Cardiac muscle cell (in vitro differentiated cells and primary cell): ENCODE measurements at regions not wholly inside any gene's neighbourhood (a gene's known extent, or its start where the extent isn't known, plus 50 kb on each side); places are given as distances from the start of the nearest gene placed in this dataset.

Experiments
- DNase-seq, 2 donors: peaks; one replicate each; pipeline versions ENCODE4 v3.0.0 to v3.0.0-alpha.2; 2010 to 2017; ENCODE audit warnings: low read depth in 1 of 2, low spot score in 1 of 2
- H3K27ac ChIP-seq: fragments of 200-600 bp; sonication (generic); 2 replicates; pipeline ENCODE4 v1.5.1; 2016
- H3K27me3 ChIP-seq: fragments of 200-600 bp; sonication (generic); 2 replicates; pipeline ENCODE4 v1.6.0; 2016; ENCODE audit warnings: control low read depth
- H3K36me3 ChIP-seq: fragments of 200-600 bp; sonication (generic); 2 replicates; pipeline ENCODE4 v1.5.1; 2016; ENCODE audit warnings: control low read depth
- H3K4me1 ChIP-seq: fragments of 200-600 bp; sonication (generic); 2 replicates; pipeline ENCODE4 v1.8.1; 2017; ENCODE audit warnings: low read depth, mild to moderate bottlenecking, mixed run types
- H3K4me3 ChIP-seq: fragments of 200-600 bp; sonication (generic); 2 replicates; pipeline ENCODE4 v1.5.1; 2016; ENCODE audit warnings: mild to moderate bottlenecking
- H3K9me3 ChIP-seq: fragments of 200-600 bp; sonication (generic); 2 replicates; pipeline ENCODE4 v1.5.1; 2017; ENCODE audit warnings: low read depth, mild to moderate bottlenecking, control low read depth
- TF ChIP-seq, protein P1 (sequence below): IDR thresholded peaks from 2 replicates; pipeline ENCODE4 v1.5.1; 2012; ENCODE audit warnings: low read depth, mild to moderate bottlenecking, low read length

DNA sequence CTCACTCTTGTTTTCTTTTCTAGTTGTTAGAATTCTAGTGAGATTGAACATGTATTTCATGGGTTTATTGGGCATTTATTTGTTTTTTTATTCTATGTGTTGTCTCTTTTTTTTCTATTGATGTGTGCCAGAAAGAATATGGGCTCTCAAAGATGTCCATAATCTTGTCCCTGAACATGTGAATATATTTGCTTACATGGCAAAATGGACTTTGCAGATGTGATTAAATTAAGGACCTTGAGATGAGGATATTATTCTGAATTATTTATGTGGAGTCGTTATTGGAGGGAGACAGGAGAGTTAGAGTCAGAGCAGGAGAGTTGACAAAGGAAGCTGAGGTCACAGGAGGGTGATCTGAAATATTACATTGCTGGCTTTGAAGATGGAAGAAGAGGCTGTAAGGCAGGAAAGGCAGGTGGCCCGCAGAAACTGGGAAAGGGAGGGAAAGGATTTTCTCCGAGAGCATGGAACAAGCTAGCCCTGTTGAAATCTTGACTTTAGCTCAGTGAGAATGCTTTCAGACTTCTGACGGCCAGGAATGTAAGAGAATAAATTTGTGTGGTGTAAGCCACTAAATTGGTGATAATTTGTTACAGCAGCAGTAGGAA lies 82.8 kb downstream of the NABP1 start:
- H3K4me3 ChIP-seq = no peak overlapping the region
- TF ChIP-seq, protein P1, sequence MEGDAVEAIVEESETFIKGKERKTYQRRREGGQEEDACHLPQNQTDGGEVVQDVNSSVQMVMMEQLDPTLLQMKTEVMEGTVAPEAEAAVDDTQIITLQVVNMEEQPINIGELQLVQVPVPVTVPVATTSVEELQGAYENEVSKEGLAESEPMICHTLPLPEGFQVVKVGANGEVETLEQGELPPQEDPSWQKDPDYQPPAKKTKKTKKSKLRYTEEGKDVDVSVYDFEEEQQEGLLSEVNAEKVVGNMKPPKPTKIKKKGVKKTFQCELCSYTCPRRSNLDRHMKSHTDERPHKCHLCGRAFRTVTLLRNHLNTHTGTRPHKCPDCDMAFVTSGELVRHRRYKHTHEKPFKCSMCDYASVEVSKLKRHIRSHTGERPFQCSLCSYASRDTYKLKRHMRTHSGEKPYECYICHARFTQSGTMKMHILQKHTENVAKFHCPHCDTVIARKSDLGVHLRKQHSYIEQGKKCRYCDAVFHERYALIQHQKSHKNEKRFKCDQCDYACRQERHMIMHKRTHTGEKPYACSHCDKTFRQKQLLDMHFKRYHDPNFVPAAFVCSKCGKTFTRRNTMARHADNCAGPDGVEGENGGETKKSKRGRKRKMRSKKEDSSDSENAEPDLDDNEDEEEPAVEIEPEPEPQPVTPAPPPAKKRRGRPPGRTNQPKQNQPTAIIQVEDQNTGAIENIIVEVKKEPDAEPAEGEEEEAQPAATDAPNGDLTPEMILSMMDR = no peak
- no peaks in the 10 kb centered on the region for H3K9me3 ChIP-seq
- H3K36me3 ChIP-seq = no peaks in the 10 kb centered on the region
- no peaks in the 10 kb centered on the region for H3K4me1 ChIP-seq
- DNase-seq = no peak
- peaks cover 5% of the 10 kb centered on the region for H3K27me3 ChIP-seq
- no peak overlapping the region for H3K27ac ChIP-seq

DNA sequence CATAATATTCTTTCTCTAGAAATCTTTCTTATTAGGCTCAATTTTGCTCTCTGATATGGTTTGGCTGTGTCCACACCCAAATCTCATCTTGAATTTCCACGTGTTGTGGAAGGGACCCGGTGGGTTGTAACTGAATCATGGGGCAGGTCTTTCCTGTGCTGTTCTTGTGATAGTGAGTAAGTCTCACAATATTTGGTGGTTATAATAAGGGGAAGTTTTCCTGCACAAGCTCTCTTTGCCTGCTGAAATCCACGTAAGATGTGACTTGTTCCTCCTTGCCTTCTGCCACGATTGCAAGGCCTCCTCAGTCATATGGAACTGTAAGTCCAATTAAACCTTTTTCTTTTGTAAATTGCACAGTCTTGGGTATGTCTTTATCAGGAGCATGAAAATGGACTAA lies 73.8 kb downstream of the CAVIN2 start:
- TF ChIP-seq, protein P1 = no peak
- no peak for DNase-seq

DNA sequence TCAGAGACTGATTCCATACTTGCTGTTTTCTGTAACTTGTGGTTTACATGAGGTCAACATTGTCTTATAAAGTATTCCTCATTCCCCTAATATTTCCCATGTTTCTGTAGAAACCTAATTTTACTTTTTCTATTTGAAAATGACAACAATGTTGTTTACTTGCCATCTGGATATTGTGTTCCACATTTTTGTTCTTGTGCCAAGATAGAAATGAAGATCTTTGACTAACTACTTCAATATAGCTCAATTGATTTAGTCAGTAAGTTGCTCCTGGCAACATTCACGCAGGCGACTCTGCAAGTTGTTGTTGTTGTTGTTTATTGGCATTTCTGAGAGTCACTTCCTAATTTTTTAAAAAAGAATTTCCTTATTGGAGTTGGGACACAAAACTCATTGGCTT lies 69.5 kb downstream of the CAVIN2 start:
- TF ChIP-seq, protein P1 = no peak

More for the DNA sequence above, 73.8 kb downstream of the CAVIN2 start:
- no peaks in the 10 kb centered on the region for H3K4me1 ChIP-seq
- no peaks in the 10 kb centered on the region for H3K9me3 ChIP-seq
- H3K36me3 ChIP-seq = no peaks in the 10 kb centered on the region
- no peaks in the 10 kb centered on the region for H3K27me3 ChIP-seq
- no peak overlapping the region for H3K27ac ChIP-seq
- no peak overlapping the region for H3K4me3 ChIP-seq

DNA sequence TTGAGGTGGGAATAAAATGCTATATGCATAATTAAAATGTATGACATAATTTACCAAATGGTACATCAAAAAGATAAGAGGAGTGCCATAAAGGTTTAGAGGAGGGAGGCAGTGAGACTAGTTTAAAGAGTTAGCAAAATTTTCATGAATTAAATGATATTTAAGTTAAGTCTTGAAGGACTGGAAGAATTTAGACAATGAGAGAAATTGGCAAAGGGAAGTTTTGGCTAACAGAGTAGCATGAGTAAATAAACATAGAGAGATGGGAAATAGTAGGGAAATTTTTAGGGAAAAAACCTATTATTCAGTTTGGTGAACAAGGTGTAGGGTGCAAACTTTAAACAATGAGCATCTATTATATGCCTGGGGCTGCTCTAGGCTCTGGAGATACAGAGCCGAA lies 68.8 kb downstream of the CAVIN2 start:
- TF ChIP-seq, protein P1 = no peak
- Histone ChIP-seq H3K27me3 (no peaks in the 10 kb centered on the region), H3K36me3 (no peaks in the 10 kb centered on the region), H3K9me3 (no peaks in the 10 kb centered on the region), H3K27ac (no peak overlapping the region), H3K4me3 (no peak overlapping the region), H3K4me1 (no peaks in the 10 kb centered on the region)
- no peak for DNase-seq

More for the DNA sequence above, 69.5 kb downstream of the CAVIN2 start:
- H3K4me3 ChIP-seq = no peak overlapping the region
- H3K9me3 ChIP-seq = no peaks in the 10 kb centered on the region
- no peaks in the 10 kb centered on the region for H3K27me3 ChIP-seq
- H3K36me3 ChIP-seq = no peaks in the 10 kb centered on the region
- no peaks in the 10 kb centered on the region for H3K4me1 ChIP-seq
- H3K27ac ChIP-seq = no peak overlapping the region
- DNase-seq = no peak

DNA sequence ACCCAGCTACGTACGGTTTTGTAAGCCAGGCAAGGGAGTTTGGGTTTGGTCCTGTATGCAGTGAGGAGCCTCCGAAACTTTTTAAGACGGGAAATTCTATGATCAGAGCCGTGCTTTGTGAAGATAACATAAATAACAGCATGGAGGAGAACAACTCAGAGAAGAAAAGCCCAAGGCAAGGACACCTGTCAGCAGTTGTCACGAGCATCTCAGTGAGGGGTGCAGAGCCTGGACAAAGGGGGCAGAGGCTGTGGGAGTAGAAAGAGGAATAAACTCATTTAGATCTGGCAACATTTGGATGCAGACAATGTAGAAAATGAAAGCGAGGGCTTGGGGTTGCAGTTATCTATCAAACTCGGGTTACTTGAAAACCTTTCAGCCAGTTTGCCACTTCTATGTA lies 64.5 kb downstream of the CAVIN2 start:
- Histone ChIP-seq H3K27ac (no peak overlapping the region), H3K4me3 (no peak overlapping the region), H3K4me1 (peaks cover 6% of the 10 kb centered on the region), H3K9me3 (no peaks in the 10 kb centered on the region), H3K36me3 (no peaks in the 10 kb centered on the region), H3K27me3 (no peaks in the 10 kb centered on the region)
- TF ChIP-seq, protein P1 = no peak
- no peak for DNase-seq

DNA sequence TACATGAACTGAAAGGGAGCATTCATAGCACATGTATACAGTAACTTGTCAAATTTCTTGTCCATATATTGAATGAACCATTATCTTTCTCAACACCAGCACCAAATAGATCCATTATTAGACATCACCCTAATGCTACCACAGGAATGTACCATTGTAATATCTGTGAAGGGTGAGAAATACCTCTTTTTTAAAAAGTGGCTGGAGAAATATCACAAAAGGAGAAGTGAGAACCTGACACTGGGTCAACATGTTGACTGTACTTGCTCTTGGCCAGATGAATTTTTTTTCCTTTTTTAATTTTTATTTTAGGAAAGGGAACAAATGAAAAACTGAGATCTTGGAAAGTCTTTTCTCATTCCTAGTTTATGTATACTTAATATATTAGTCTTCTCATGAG lies 63.5 kb downstream of the CAVIN2 start:
- no peak for DNase-seq
- Histone ChIP-seq H3K36me3 (no peaks in the 10 kb centered on the region), H3K9me3 (no peaks in the 10 kb centered on the region), H3K27me3 (no peaks in the 10 kb centered on the region), H3K4me3 (no peak overlapping the region), H3K4me1 (peaks cover 13% of the 10 kb centered on the region), H3K27ac (no peak overlapping the region)
- TF ChIP-seq, protein P1 = no peak
